ENCODE measurements at regions not wholly inside any gene's neighbourhood (a gene's known extent, or its start where the extent isn't known, plus 50 kb on each side); places are given as distances from the start of the nearest gene placed in this dataset.

- no peak for DNase-seq (ENCODE audit: low read depth)
These were observed 495.5 kb downstream of the FOXO1 start for GRCh38 chr13:40170982-40171381.

- no peak for DNase-seq (ENCODE audit: low read depth)
These were observed 494.9 kb downstream of the FOXO1 start for GRCh38 chr13:40171566-40171965.

GRCh38 chr13:40172149-40172591 lies 494.3 kb downstream of the FOXO1 start:
- no peak for DNase-seq (ENCODE audit: low read depth)

- no peak for DNase-seq (ENCODE audit: low read depth)
These were observed 493.6 kb downstream of the FOXO1 start for GRCh38 chr13:40172878-40173277.

- DNase-seq (ENCODE audit: low read depth) = no peak
These were observed 490.8 kb downstream of the FOXO1 start for GRCh38 chr13:40175639-40176038.

DNA sequence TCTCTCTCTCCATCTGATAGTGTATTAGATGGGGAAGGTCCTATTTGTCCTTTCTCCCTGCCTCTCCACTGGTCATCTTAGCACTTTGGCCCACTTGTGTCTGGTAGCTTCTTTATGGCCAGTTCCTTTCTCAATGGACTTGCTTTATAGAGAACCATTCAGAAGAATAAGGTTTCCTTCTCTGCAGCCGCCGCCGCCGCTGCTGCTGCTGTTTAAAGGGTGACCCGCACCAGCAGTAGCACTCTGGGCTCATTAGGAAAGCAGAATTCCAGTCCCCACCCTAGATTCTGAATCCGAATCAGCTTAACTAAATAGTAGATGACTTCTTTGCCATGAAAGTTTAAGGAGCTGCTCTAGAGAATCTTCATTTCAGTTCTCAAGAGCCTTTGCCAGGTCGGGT lies 490.2 kb downstream of the FOXO1 start:
- DNase-seq (ENCODE audit: low read depth) = no peak

DNA sequence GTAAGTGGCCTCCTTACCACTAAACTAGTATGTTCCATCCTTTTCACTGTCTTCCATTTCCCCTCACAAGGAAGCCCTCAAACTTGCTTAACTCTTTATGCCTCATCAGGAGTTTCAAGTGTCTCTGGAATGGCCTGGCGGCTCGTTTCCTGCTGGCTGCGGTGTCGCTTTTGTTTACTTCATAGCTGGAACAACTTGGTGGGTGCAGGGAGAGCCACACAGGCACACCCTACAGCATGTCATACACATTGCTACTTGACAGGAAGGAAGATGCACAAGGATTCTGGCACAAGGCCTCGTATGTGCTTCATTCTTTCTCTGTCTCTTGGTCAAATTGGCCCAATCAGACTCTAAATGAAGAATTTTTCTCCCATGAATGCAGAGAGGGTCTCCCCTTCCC lies 488.3 kb downstream of the FOXO1 start:
- DNase-seq (ENCODE audit: low read depth) = no peak

DNA sequence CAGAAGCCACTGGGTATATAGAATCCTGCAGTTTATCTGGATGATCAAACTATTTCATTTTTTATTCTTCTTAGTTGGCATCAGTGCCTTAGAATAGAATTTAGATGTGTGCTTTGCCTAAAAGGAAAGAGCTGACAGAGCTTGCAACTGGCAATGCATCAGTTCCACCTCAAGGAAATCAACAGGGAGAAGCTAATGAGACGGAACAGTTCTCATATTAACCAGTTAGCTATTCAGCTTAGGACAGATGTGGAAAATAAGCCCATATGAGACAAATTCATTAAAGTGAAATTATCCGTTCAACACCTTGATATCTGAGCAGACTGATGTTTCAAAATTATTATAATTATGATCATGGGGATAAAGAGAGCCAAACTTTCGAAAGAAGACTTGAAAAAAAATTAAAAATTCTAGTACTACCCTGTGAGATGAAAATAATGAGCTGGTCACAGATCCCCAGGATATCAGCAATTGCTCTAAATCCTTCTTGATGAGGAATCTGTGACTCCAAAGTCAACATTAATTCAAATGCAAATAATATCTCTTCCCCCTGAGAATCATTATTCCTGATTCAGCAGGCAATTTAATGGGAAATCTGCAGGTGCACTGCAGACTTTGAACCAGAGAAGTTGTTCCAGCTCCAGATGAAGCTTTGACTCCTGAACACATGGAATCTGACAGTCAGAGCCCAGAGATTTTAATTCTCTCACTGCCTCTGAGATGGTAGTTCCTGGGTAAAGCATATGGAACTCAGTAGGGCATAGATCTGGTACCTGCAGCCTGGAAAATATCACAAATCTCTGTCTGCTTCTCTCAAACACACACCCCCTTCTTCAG lies 486.8 kb downstream of the FOXO1 start:
- DNase-seq (ENCODE audit: low read depth) = no peak

GRCh38 chr13:40180776-40181175 lies 485.7 kb downstream of the FOXO1 start:
- DNase-seq (ENCODE audit: low read depth) = no peak

DNA sequence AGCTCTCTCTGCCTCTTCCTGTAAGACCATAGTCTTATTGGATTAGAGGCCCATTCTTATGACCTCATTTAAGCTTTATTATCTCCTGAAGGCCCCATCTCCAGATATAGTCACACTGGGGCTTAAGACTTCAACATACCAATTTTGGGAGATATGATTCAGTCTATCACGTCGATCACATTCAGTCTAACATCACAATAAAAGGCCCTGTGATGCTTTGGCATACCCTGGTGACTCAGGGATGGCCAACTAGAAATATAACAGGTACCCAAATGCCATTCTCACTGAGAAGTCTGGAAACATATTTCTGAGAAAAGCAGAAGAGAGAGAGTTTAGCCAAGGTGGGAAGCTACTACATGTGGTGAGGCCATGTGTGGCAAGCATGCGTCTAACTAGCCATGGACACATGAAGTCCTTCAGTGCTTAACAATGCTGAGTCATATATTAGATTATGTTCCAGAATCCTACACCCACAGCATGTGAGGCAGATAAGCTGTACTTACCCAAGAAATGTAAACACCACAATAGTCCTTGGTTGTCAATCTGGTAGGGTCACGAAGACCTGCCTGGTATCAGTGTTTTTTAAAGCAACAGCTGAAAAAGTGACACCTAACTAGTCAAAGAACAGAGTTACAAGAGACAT lies 485.1 kb downstream of the FOXO1 start:
- DNase-seq (ENCODE audit: low read depth) = no peak

DNA sequence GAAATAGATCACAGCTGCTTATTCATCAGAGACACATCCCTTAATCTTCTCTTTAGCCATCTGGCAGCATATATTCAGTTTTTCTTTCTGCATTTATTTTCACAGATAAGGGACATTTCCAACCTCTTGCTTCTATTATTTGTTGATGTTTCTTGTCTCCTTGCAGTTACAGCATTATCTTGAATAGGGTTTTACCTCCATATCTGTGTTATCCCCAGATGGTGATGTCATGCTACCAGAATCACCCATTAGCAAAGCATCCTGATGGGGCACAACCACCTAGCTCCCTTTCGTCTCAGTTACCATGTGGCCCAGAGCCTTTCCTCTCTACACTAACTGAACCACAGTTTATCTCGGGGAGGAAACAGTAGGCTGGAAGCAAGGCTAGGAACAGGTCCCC lies 483.9 kb downstream of the FOXO1 start:
- no peak for DNase-seq (ENCODE audit: low read depth)

DNA sequence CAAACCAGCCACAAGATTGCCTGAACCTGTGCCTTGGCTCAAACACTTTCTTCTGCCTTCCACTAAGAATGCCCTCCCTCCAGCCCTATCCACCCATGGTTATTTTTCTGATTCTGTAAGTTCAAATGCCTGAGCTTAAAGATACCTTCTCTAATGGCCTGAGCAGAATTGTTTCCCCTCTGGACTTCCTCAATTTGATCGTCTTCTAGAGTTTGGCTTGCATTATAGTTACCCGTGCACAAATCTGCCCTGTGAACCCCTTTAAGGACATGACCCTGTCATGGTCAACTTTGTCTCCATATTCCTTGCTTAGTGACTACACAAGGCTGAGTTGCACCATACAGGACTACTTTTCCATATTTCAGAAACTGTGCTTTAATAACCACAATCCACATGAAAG lies 481.0 kb downstream of the FOXO1 start:
- no peak for DNase-seq (ENCODE audit: low read depth)

GRCh38 chr13:40186041-40186440 lies 480.4 kb downstream of the FOXO1 start:
- no peak for DNase-seq (ENCODE audit: low read depth)

- DNase-seq (ENCODE audit: low read depth) = no peak
These were observed 479.7 kb downstream of the FOXO1 start for GRCh38 chr13:40186626-40187323.

DNA sequence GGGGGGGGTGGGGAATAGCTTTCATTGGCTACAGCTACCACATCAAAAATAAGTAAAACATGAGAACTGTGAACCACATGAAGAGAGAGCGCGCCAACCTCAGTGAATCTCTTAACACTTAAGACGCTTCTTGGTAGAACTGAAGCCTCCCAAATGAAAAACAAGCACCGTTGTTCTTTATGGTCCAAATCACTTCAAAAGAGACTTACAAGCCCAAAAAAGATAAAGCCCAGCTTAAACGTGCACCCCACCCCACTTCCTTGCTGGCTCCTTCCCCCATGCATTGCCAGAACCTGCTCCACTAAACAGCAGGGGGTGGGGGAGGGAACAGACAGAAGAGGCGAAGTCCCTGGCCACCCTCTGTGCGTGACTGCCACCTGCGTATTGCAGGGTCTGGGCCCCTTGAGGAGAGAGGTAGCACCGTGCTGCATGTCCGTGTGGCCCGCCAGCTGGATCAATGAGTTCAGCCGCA lies 479.1 kb downstream of the FOXO1 start:
- DNase-seq (ENCODE audit: low read depth) = no peak

- no peak for DNase-seq (ENCODE audit: low read depth)
These were observed 478.4 kb downstream of the FOXO1 start for GRCh38 chr13:40187841-40188591.

GRCh38 chr13:40189426-40189825 lies 477.0 kb downstream of the FOXO1 start:
- DNase-seq (ENCODE audit: low read depth) = no peak

DNA sequence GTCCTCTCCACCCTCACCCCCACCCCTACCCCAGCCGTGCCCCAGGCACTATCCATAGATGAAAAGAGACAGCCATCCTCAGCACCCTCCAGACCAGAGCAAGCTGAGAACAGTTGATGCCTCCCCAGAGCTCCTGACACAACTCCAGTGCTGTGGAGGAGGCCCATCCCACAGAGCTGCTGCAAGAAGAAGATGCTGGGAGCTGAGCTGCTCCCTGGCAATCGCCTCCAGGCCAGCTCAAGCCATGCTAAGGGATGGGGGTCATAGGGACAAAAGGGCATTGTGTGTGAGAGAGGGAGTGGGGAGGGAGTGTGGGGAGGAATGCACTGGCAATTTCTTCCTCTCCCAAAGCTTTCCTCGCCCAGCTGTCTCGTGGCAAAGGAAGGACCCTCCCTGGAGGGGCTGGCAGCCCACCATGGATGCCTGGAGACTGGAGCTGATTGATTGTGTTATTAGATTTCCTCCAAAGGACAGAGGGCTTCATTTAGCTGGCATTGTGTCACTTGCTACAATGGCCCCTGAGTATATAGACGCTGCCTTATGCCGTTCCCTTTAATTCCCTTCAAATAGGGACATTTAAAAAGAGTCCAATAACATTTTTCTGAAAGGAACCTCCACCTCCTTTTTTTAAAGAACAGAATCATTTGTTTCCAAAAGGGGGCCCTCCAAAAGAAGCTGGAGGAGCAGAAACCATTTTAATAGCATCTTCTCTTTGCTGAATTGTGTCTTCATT lies 476.4 kb downstream of the FOXO1 start:
- DNase-seq (ENCODE audit: low read depth) = no peak

DNA sequence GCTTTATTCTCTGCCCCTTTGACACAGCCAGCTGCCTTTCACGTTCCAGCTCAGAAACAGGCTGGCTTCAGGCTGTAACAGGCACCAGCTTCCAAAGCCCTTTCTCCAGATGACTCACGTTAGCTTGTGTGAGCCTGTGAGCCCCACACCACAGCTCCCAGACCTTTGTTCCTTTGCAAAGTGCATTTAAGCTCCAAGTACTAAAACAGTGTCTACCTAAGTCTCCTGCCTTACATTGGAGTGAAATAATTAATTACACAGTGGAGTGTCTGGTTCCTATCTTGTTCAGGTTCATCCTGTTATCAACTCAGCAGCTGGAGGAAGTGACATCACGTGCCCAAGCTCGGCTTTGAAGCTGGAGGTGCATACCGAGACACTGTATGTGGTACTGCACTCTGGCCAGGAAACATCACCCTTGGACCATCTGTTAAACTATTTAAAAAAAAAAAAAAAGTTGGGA lies 475.8 kb downstream of the FOXO1 start:
- peak; percentile 3 for DNase-seq (ENCODE audit: low read depth)

DNA sequence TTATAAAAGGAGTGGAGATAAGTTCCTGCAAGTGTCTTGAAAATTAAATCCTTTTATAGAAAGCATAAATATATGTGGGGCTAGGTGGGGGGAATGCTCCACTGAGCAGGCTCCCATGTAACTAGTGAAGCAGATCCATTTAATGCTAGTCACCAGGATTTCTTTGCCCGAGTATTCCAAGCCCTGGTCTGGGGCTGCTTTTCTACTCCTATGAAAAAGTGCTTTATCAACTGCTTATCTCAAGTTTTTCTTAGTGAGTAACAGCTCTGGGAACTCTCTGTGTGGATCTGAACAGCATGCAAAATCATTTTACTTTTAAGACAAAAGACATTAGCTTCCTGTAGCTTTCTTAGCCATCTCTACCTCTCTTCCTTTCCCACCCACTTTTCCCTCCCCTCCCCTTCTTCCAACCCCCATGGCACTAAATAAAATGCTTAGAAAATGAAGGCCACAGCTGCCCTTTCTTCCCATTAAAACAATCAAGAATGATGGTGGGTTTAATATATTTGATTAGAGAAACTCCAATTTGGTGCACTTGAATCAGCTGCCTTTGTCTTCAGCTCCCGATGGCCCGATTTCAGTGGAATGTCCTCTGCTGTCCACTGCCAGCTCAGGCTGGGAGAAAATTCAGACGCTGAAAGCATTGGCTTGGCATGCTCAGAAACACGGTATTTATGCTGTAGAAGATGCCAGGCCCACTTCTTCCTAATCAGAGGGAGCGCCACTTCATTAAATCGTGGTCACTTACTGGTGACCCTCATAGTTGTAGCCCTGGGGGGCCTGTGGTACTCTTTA lies 475.1 kb downstream of the FOXO1 start:
- DNase-seq (ENCODE audit: low read depth) = no peak

GRCh38 chr13:40192452-40192851 lies 474.0 kb downstream of the FOXO1 start:
- DNase-seq (ENCODE audit: low read depth) = no peak
